H1 (cell line): ENCODE measurements at regions not wholly inside any gene's neighbourhood (a gene's known extent, or its start where the extent isn't known, plus 50 kb on each side); places are given as distances from the start of the nearest gene placed in this dataset.

Source experiments
- CTCF ChIA-PET: fragments of 300-600 bp; sonication (Branson Sonifier 250); formaldehyde crosslinking; loops from one replicate; lab custom pipeline; 2021; ENCODE audit not compliant: partially characterized antibody; lab: Charles Lee
- POLR2A ChIA-PET: fragments of 300-600 bp; sonication (Branson Sonifier 250); formaldehyde crosslinking; loops from one replicate; lab custom pipeline; 2021; ENCODE audit warnings: inconsistent platforms; ENCODE audit not compliant: partially characterized antibody; lab: Charles Lee
- DNase-seq, 2 experiments: peaks; one replicate each; pipeline versions ENCODE4 v3.0.0 to v3.0.0-alpha.2; 2010 to 2022; ENCODE audit warnings: low spot score in 2 of 2, low read depth in 1 of 2, mixed read lengths in 1 of 2
- FAIRE-seq: peaks from 2 replicates; lab custom pipeline; 2011; peaks lifted over from hg19 to GRCh38; lab: Jason Lieb, UNC
- H2AFZ ChIP-seq: 2 replicates; pipeline ENCODE4 v1.8.1; 2012; ENCODE audit warnings: low read length, inconsistent platforms
- H2AK5ac ChIP-seq: 2 replicates; pipeline ENCODE4 v1.6.1; 2013; ENCODE audit warnings: low read depth, low read length
- H2BK120ac ChIP-seq: replicated peaks from 2 replicates; pipeline ENCODE3; 2013; ENCODE audit warnings: low read depth, low read length, inconsistent platforms
- H2BK12ac ChIP-seq: 2 replicates; pipeline ENCODE4 v1.6.1; 2013; ENCODE audit warnings: low read depth, low read length
- H2BK15ac ChIP-seq: 2 replicates; pipeline ENCODE4 v1.6.1; 2013; ENCODE audit warnings: low read length
- H2BK20ac ChIP-seq: 2 replicates; pipeline ENCODE4 v1.6.1; 2013; ENCODE audit warnings: low read length
- H2BK5ac ChIP-seq: 2 replicates; pipeline ENCODE4 v1.6.1; 2013; ENCODE audit warnings: low read depth, low read length
- H3K14ac ChIP-seq: 2 replicates; pipeline ENCODE4 v1.6.1; 2013; ENCODE audit warnings: inconsistent platforms; ENCODE audit not compliant: insufficient read length
- H3K18ac ChIP-seq: 2 replicates; pipeline ENCODE4 v1.6.1; 2013; ENCODE audit warnings: low read length; ENCODE audit errors: extremely low read depth
- H3K23ac ChIP-seq: 2 replicates; pipeline ENCODE4 v1.6.1; 2013; ENCODE audit warnings: inconsistent platforms; ENCODE audit not compliant: insufficient read length
- H3K23me2 ChIP-seq: 2 replicates; pipeline ENCODE4 v1.6.1; 2013; ENCODE audit warnings: low read depth, low read length
- H3K27ac ChIP-seq: 2 replicates; pipeline ENCODE4 v1.6.1; 2011; ENCODE audit warnings: low read depth, low read length, inconsistent platforms
- H3K27me3 ChIP-seq, 4 experiments: replicated peaks in 1 of 4; 1 replicate in 1 of 4; 2 replicates in 3 of 4; pipeline versions ENCODE4 v1.6.1 to v1.8.1; 2011 to 2013; ENCODE audit warnings: low read length in 3 of 4, mild to moderate bottlenecking in 3 of 4, inconsistent platforms in 2 of 4, mixed read lengths in 2 of 4, moderate library complexity in 1 of 4; ENCODE audit not compliant: control insufficient read depth in 3 of 4, insufficient read depth in 3 of 4; ENCODE audit errors: extremely low read depth in 1 of 4
- H3K36me3 ChIP-seq, 4 experiments: 2 replicates each; pipeline versions ENCODE4 v1.6.1 to v1.8.1; 2011 to 2013; ENCODE audit warnings: mild to moderate bottlenecking in 4 of 4, low read length in 3 of 4, moderate library complexity in 2 of 4, control low read depth in 1 of 4, inconsistent platforms in 1 of 4; ENCODE audit not compliant: insufficient read depth in 4 of 4, control insufficient read depth in 2 of 4
- H3K4ac ChIP-seq: replicated peaks from 2 replicates; pipeline ENCODE3; 2013; ENCODE audit warnings: low read length, low read depth, mixed read lengths, inconsistent platforms; ENCODE audit not compliant: insufficient read length
- H3K4me1 ChIP-seq, 4 experiments: replicated peaks in 1 of 4; 1 replicate in 1 of 4; 2 replicates in 3 of 4; pipeline versions ENCODE4 v1.6.1 to v1.8.1; 2011 to 2013; ENCODE audit warnings: low read length in 3 of 4, inconsistent platforms in 2 of 4, mixed read lengths in 1 of 4; ENCODE audit not compliant: insufficient read depth in 4 of 4, control insufficient read depth in 3 of 4
- H3K4me2 ChIP-seq, 2 experiments: 2 replicates each; pipeline versions ENCODE4 v1.6.1 to v1.8.1; 2011 to 2013; ENCODE audit warnings: low read depth in 2 of 2, low read length in 2 of 2, control low read depth in 1 of 2, inconsistent platforms in 1 of 2, mild to moderate bottlenecking in 1 of 2; ENCODE audit not compliant: insufficient read depth in 1 of 2
- H3K4me3 ChIP-seq, 4 experiments: fragments of 200-600, 300-600 bp in 1 of 4; sonication (generic), shearing (Covaris generic), sonication (Bioruptor Twin) in 1 of 4; 2 replicates each; pipeline versions ENCODE4 v1.5.1 to v1.8.1; 2011 to 2016; ENCODE audit warnings: low read length in 4 of 4, low read depth in 3 of 4, control low read depth in 2 of 4, inconsistent platforms in 2 of 4, mild to moderate bottlenecking in 2 of 4, mixed read lengths in 1 of 4, moderate library complexity in 1 of 4; ENCODE audit not compliant: insufficient read depth in 2 of 4; ENCODE audit errors: extremely low read depth in 1 of 4
- H3K56ac ChIP-seq: replicated peaks from 2 replicates; pipeline ENCODE3; 2013; ENCODE audit warnings: low read depth, mild to moderate bottlenecking, mixed read lengths, low read length, inconsistent platforms; ENCODE audit not compliant: insufficient read length
- H3K79me1 ChIP-seq: 2 replicates; pipeline ENCODE4 v1.6.1; 2013; ENCODE audit warnings: low read depth, low read length, control low read depth
- H3K79me2 ChIP-seq, 2 experiments: 2 replicates each; pipeline versions ENCODE4 v1.6.1 to v1.8.1; 2012 to 2013; ENCODE audit warnings: low read length in 2 of 2, mild to moderate bottlenecking in 2 of 2, inconsistent platforms in 1 of 2; ENCODE audit not compliant: insufficient read depth in 2 of 2, control insufficient read depth in 1 of 2
- H3K9ac ChIP-seq, 4 experiments: replicated peaks in 1 of 4; 1 replicate in 1 of 4; 2 replicates in 3 of 4; pipeline versions ENCODE4 v1.6.1 to v1.8.1; 2011 to 2013; ENCODE audit warnings: low read depth in 3 of 4, low read length in 3 of 4, control low read depth in 2 of 4, mild to moderate bottlenecking in 2 of 4, moderate library complexity in 2 of 4, inconsistent platforms in 1 of 4; ENCODE audit errors: extremely low read depth in 1 of 4
- H3K9me3 ChIP-seq, 2 experiments: 2 replicates each; pipeline versions ENCODE4 v1.6.1 to v1.8.1; 2012 to 2013; ENCODE audit warnings: mild to moderate bottlenecking in 2 of 2, moderate library complexity in 2 of 2, control low read depth in 1 of 2, inconsistent platforms in 1 of 2, low read depth in 1 of 2, low read length in 1 of 2, mixed read lengths in 1 of 2; ENCODE audit not compliant: insufficient read depth in 2 of 2
- H4K20me1 ChIP-seq, 2 experiments: replicated peaks in 1 of 2; 2 replicates each; pipeline versions ENCODE3 to v1.8.1; 2011 to 2013; ENCODE audit warnings: inconsistent platforms in 2 of 2, low read length in 2 of 2, mild to moderate bottlenecking in 1 of 2; ENCODE audit not compliant: insufficient read depth in 2 of 2, control insufficient read depth in 1 of 2
- H4K5ac ChIP-seq: 2 replicates; pipeline ENCODE4 v1.6.1; 2013; ENCODE audit warnings: low read length, low read depth, mixed read lengths, inconsistent platforms; ENCODE audit not compliant: insufficient read length
- H4K8ac ChIP-seq: 2 replicates; pipeline ENCODE4 v1.8.0; 2013; ENCODE audit warnings: mild to moderate bottlenecking, moderate library complexity, low read length, inconsistent platforms; ENCODE audit not compliant: insufficient read depth; ENCODE audit errors: extremely low read depth
- H4K91ac ChIP-seq: replicated peaks from 2 replicates; pipeline ENCODE3; 2013; ENCODE audit warnings: low read length, mixed read lengths, inconsistent platforms; ENCODE audit not compliant: insufficient read length
- CEBPB ChIP-seq: IDR thresholded peaks from 2 replicates; pipeline ENCODE4 v1.6.1; 2012; ENCODE audit warnings: low read depth, low read length
- CTCF ChIP-seq, 3 experiments: IDR thresholded peaks; 1 replicate in 2 of 3; 2 replicates in 1 of 3; pipeline versions ENCODE4 v1.5.1 to v1.6.1; 2011; ENCODE audit warnings: low read length in 3 of 3, mild to moderate bottlenecking in 3 of 3, inconsistent platforms in 2 of 3, low read depth in 1 of 3, moderate library complexity in 1 of 3; ENCODE audit not compliant: insufficient read depth in 1 of 3; ENCODE audit errors: control extremely low read depth in 1 of 3
- EGR1 ChIP-seq: IDR thresholded peaks from 2 replicates; pipeline ENCODE4 v1.6.1; 2011; ENCODE audit warnings: low read depth, low read length, borderline replicate concordance
- FOSL1 ChIP-seq: IDR thresholded peaks from 2 replicates; pipeline ENCODE4 v1.6.1; 2011; ENCODE audit warnings: mild to moderate bottlenecking, low read depth, low read length, moderate library complexity; ENCODE audit not compliant: insufficient read depth
- HDAC2 ChIP-seq, 2 experiments: fragments of 300-600 bp in 1 of 2; sonication (generic) in 1 of 2; IDR thresholded peaks; 2 replicates each; pipeline ENCODE4 v1.6.1; 2011 to 2012; ENCODE audit warnings: low read depth in 2 of 2, low read length in 2 of 2, mild to moderate bottlenecking in 2 of 2, moderate library complexity in 2 of 2, borderline replicate concordance in 1 of 2, inconsistent platforms in 1 of 2
- RNF2 ChIP-seq: fragments of 200-900, 300-1000 bp; sonication (generic); IDR thresholded peaks from 2 replicates; pipeline ENCODE4 v1.7.1; 2016; ENCODE audit warnings: borderline replicate concordance, low read depth, mild to moderate bottlenecking, antibody characterized with exemption, low read length; ENCODE audit not compliant: poor library complexity, severe bottlenecking; ENCODE audit errors: missing control alignments
- SP4 ChIP-seq: IDR thresholded peaks from 2 replicates; pipeline ENCODE4 v1.6.1; 2012; ENCODE audit warnings: low read length, inconsistent platforms
- SRF ChIP-seq: IDR thresholded peaks from 2 replicates; pipeline ENCODE4 v1.6.1; 2011; ENCODE audit warnings: mild to moderate bottlenecking, low read depth, low read length, moderate library complexity
- TAF7 ChIP-seq: optimal IDR thresholded peaks from 2 replicates; pipeline ENCODE3; 2011; ENCODE audit warnings: low read depth, mild to moderate bottlenecking, inconsistent platforms, low read length, moderate library complexity, borderline replicate concordance
- TBP ChIP-seq: IDR thresholded peaks from 2 replicates; pipeline ENCODE4 v1.6.1; 2011; ENCODE audit warnings: low read depth, low read length, improper control_type of control experiment
- WGBS, 2 experiments: shearing (Covaris generic) in 1 of 2; methylation state at CpG; one replicate each; pipeline versions ENCODE4 v1.1.6 to v1.1.7; 2013 to 2015; ENCODE audit warnings: low lambda C conversion rate in 2 of 2, mixed read lengths in 2 of 2, inconsistent platforms in 1 of 2, low coverage in 1 of 2, missing lambda C conversion rate in 1 of 2; ENCODE audit not compliant: insufficient replicate concordance in 2 of 2, insufficient coverage in 1 of 2, insufficient read length in 1 of 2; ENCODE audit errors: extremely low coverage in 1 of 2, missing lambda C conversion rate in 1 of 2; 5-methylcytosine and 5-hydroxymethylcytosine counted together
- TF ChIP-seq, protein P1 (sequence below): IDR thresholded peaks from 2 replicates; pipeline ENCODE4 v1.6.1; 2012; ENCODE audit warnings: inconsistent platforms

DNA sequence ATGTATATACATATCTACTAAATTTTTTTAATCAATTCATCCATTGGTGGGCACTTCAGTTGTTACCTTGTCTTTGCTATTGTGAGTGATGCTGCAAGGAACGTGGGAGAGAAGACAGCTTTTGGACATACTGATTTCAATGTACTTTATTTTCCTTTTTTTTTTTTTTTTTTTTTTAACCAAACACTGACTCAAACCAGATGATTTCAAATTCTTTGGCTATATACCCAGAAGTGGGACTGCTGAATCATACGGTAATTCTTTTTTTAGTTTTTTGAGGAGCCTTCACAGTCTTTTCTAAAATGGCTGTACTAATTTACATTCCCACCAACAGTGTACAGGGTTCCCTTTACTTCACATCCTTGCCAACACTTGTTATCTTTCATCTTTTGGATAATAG is 204.7 kb downstream of the INSIG2 start:
- Histone ChIP-seq H3K4me2 (no peak overlapping the region), H4K20me1 (no peaks in the 10 kb centered on the region), H2BK20ac (no peak overlapping the region), H3K14ac (no peak overlapping the region), H3K4me3 (no peak overlapping the region), H3K56ac (no peak overlapping the region), H4K8ac (no peak overlapping the region), H3K27ac (no peak overlapping the region), H3K4ac (no peak overlapping the region), H2BK5ac (no peak overlapping the region), H3K9ac (no peak overlapping the region), H3K36me3 (no peaks in the 10 kb centered on the region), H3K27me3 (no peaks in the 10 kb centered on the region), H2BK15ac (no peak overlapping the region), H2BK120ac (no peak overlapping the region), H3K4me1 (no peaks in the 10 kb centered on the region), H4K91ac (no peak overlapping the region), H3K18ac (no peak overlapping the region), H2AK5ac (no peak overlapping the region), H4K5ac (no peak overlapping the region), H3K23ac (no peak overlapping the region), H3K79me1 (no peaks in the 10 kb centered on the region), H3K9me3 (no peaks in the 10 kb centered on the region), H3K23me2 (no peaks in the 10 kb centered on the region), H3K79me2 (no peaks in the 10 kb centered on the region), H2AFZ (no peak overlapping the region), H2BK12ac (no peak overlapping the region)
- ChIA-PET CTCF (no interaction called here), POLR2A (no interaction called here)
- DNase-seq (no peak), FAIRE-seq (no peak)
- 74% methylated on average over 2 of the region's 2 CpGs; no CpG with 5 or more reads in 1 of the 2 experiments for WGBS, 2 experiments
- TF ChIP-seq EGR1 (no peak), RNF2 (no peak), SRF (no peak), FOSL1 (no peak), TBP (no peak), CTCF (IDR thresholded peaks at IDR 0.05; ENCODE audit: control extremely low read depth in 1 of 3, insufficient read depth in 1 of 3, low read depth in 1 of 3, low read length in 3 of 3) (no peak), CEBPB (no peak), SP4 (no peak), TAF7 (no peak), HDAC2 (IDR thresholded peaks at IDR 0.05; ENCODE audit: borderline replicate concordance in 1 of 2, low read depth in 2 of 2, low read length in 2 of 2) (no peak)
- TF ChIP-seq, protein P1, sequence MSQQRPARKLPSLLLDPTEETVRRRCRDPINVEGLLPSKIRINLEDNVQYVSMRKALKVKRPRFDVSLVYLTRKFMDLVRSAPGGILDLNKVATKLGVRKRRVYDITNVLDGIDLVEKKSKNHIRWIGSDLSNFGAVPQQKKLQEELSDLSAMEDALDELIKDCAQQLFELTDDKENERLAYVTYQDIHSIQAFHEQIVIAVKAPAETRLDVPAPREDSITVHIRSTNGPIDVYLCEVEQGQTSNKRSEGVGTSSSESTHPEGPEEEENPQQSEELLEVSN = no peak
